Activated CD8-positive, alpha-beta memory T cell treated with anti-CD3 and anti-CD28 coated beads for 24 hours (primary cell): ENCODE measurements at regions not wholly inside any gene's neighbourhood (a gene's known extent, or its start where the extent isn't known, plus 50 kb on each side); places are given as distances from the start of the nearest gene placed in this dataset.
"Not testable (repeated sequence)": the region's sequence is repeated elsewhere in the genome, so short reads cannot be mapped to it uniquely, and the experiment has no call there.

Source experiments
- DNase-seq: peaks from one replicate; pipeline ENCODE4 v3.0.0-alpha.2; 2020

GRCh38 chr1:56257726-56258125, 321.6 kb downstream of the PLPP3 start:
- no peak for DNase-seq

GRCh38 chr1:56256153-56257000, 323.0 kb downstream of the PLPP3 start:
- DNase-seq, result no peak

DNA sequence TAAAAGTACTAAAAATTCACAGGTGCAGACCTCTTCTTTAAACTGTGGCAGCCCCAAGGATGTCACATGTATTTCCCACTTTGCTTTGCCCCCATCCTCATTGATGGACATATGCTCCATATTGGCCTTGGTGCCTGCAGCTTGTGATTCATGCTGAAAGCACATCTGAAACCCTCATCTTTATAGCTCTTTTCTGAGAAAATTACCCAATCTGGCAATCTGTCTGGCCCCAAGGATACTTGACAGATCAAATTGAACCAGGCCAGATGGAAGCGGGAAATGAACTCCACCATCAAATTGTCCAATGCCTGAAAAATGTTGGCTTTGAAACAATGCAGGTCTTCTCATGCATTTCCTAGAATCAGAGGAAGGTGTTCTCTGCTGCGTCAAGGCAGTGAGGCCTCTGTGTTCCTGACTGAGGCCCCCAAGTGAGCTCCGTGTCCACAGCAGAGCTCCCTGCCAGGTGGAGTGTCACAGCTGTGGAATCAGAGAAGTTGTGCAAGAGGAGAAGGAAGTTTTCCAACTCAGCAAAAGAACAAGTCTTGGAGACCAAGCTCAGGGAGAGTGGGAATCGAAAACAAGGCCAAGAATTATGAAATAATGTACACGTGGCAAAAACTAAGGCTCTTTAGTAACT, 323.7 kb downstream of the PLPP3 start:
- DNase-seq, result no peak

DNA sequence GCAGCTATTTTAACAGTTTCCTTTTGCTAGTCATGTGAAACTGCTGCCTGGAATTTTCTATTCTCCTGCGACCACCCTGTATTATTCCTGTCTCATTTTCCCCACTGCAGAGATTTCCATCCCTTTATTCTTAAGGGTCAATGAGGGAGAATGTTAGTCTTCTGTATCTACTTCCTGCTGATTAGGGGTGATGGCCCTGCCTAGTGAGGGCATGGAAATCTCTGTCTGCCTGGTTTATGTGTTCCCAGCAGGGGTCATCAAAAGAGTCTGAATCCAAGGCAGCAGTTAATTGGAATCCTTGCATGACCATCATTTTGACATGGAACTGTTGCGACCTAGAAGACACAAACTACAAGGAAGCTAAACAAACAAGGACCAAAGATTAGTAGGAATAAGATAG, 325.2 kb downstream of the PLPP3 start:
- no peak for DNase-seq

DNA sequence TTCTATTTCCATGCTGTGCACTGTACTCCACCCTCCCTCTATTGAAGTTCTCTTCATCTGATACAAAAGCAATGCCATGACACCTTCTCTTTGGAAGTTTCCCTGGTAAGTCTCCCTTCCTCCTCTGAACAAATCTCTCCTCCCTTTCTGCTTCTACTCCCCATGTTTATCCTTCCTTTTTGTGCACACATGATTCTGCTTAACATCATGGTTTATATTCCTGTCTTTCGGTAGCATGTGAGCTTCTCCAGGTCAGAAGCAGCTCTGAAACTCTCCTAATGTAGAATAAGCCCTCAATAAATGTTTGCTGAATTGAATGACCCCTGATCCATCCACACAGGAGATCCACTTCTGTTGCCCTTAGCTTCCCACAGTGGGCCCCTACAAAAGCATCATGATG, 328.6 kb downstream of the PLPP3 start:
- DNase-seq, result no peak

GRCh38 chr1:56249234-56249633, 330.1 kb downstream of the PLPP3 start:
- no peak for DNase-seq

GRCh38 chr1:56248138-56248537, 331.2 kb downstream of the PLPP3 start:
- DNase-seq, result no peak

GRCh38 chr1:56246726-56247125, 332.6 kb downstream of the PLPP3 start:
- not testable (repeated sequence) for DNase-seq

- DNase-seq, result no peak
Observed at GRCh38 chr1:56240400-56240799, 339.0 kb downstream of the PLPP3 start.

DNA sequence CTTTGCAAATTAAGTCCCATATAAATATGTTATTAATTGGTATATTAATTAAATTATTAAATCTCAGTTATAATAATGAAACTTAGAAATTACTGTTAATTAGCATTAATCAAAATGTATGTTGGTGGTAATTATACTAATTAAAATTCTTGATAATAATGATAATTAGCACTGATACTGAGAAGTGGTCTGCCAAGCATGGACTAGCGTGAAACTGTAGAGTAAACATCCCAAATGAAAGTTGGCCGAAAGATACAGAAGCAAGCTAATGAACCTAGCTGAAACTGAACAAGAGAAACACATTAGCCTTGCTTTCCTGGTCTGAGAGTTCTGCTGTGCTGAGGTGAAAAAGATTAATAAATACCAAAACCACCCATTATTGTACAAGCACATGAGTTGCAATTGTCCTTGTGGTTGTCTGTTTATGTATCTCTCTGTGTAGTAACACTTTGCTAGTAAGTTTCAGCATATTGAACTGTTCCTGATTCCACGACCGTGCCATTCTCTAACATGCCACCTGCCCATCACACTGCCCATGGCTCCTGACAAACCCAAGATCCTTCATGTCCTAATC, 341.8 kb downstream of the PLPP3 start:
- DNase-seq, result no peak

- DNase-seq, result no peak
Observed at GRCh38 chr1:56236688-56237087, 342.7 kb downstream of the PLPP3 start.

GRCh38 chr1:56235909-56236510, 343.4 kb downstream of the PLPP3 start:
- DNase-seq, result no peak

DNA sequence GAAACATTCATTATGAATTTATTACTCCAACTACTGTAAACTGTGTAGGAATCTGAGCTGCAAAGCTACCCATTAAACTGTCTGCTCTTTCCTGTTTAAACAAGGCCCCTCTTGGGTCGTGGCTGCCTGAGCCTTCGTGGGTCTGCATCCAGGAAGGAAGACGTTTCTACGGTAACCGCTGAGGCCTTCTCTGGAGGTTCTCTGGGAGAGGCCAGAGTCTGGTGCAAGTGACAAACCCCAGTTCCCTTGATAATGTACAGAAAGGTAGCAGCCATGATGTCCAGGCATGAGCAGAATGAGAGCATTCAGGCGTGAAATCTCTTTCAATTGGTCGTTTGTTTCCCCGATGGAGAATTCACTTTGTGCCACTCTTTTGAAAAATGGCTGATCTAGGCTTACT, 350.2 kb downstream of the PLPP3 start:
- no peak for DNase-seq

- DNase-seq, result no peak
Observed at GRCh38 chr1:56227886-56228285, 351.5 kb downstream of the PLPP3 start.

- no peak for DNase-seq
Observed at GRCh38 chr1:56227401-56227800, 352.0 kb downstream of the PLPP3 start.

DNA sequence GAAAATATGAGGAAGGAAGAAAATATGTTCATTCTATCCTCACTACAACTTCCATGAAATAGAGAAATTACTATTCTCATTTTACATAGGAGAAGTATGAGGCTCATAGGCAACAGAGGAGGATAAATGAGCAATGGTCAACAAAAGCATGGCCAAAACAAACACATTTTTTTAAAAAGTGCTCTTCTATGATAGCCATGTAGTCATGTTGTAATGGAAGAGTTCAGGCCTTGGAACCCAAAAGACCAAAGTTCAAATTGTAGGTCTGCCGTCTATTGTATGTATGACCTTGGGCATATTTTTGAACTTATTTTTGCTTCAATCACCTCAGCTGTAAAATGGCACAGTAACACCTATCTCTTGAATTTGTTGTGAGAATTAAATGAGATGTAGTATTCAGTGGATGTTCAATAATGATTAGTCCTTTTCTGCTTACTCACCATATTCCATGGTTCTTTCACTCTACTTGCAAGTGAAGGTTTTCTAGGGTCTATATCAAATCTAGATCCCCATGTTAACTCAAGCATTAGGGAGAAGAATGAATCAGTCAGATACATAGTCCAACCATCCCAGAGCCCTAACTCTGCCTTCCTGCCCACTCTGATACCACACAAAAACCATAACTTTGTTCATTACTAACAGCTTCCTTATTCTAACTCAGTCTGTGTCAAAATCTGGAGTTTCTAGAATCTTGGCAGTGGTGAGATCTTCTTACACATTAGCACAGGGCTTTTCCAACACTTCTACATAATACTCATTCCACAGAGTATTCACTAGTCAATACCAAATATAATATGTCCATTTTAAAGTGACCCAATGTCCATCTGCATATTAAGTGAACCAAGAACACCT, 353.2 kb downstream of the PLPP3 start:
- no peak for DNase-seq

- no peak for DNase-seq
Observed at GRCh38 chr1:56223968-56224367, 355.4 kb downstream of the PLPP3 start.

DNA sequence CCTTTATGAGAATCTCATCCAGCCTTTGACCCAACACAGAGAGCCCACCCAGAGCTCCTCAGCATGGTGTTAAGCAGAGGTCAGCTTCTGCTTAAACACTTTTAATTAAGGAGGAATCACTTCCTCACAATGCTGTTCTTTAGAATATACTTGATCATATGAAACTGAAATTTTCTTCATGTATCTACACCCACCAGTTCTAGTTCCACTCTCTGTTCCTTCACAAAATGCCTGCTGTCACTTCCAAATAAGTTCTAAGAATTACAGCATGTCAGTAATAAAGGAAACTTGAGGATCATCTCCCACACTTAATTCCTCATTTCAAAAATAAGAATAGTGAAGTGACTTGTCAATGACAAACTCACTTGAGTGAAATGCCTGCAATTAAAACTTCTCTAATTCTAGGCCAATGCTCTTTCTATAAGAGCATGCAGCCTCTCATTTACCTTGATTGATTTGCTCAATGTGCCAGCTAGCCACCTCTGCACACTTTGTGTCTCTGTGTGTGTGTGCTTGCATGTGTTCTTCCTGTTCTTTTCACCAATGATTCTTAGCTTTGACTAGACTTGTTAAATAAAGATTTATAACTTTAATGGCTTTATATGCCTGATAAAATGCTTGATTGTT, 356.3 kb downstream of the PLPP3 start:
- no peak for DNase-seq

DNA sequence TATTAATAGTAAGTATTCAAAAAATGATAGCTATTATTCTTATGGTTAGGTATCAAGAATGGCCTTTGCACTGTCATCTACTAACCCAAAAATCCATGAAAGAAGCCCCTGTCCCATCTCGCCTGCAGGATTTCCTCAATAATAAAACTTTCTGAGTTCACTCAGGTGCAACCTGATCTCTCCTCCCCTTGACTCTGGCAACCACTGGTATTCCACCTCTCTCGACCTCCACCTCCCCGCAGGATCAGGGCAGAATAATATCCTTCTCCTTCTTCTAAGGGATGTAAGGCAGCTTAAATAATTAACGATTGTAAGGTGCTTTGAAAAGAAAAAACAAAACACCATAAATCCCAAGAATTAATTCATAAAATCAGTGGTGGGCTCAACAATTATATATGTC, 359.3 kb downstream of the PLPP3 start:
- DNase-seq, result no peak

DNA sequence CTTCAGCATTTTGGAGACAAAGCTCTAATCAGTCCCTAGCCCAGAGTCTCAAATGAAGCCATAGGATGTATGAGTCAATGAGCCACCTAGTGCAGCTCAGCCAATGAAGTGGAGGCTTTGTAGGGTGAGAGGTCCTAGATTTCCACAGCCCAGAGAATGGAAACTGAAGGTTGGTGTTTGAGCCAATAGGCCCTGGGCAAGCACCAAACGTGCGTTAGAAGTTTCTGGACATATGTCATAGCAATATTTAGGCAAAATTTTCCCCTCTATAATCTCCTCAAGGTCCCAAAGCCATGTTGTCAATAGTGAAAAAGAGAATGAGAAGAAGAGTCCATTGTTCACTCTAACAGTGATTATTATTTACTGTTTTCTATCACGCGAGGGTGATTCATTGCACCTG, 361.3 kb downstream of the PLPP3 start:
- no peak for DNase-seq

DNA sequence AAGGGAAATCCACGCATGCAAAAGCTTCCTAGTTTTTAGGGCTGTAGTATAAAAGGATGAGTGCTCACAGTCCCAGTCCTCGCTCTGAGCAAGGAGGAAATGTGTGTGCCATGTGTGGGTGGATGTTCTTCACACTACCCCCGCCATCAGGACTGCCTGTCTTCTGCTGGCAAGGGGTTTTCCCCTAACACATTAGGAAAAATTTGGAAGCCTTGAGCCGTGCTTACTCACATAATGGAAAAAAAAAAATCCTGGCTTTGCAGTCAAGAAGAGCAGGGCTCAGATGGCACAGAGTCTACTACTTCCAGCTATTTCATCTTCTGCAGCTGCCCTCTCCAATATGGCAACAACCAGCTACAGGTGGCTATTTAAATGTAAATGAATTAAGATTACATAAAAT, 363.1 kb downstream of the PLPP3 start:
- DNase-seq, result no peak

GRCh38 chr1:56215771-56216170, 363.6 kb downstream of the PLPP3 start:
- DNase-seq, result no peak
